Stimulated activated CD8-positive, alpha-beta memory T cell treated with anti-CD3 and anti-CD28 coated beads, Interleukin-7, amount 100 ng/mL, for 4 hours (primary cell): ENCODE measurements at regions not wholly inside any gene's neighbourhood (a gene's known extent, or its start where the extent isn't known, plus 50 kb on each side); places are given as distances from the start of the nearest gene placed in this dataset.
"Not testable (repeated sequence)": the region's sequence is repeated elsewhere in the genome, so short reads cannot be mapped to it uniquely, and the experiment has no call there.

Source experiments
- DNase-seq, 2 donors: peaks; one replicate each; pipeline ENCODE4 v3.0.0-alpha.2; 2020; ENCODE audit warnings: low read depth in 2 of 2

- DNase-seq: no peak
These were observed 66.1 kb downstream of the GADD45G start for GRCh38 chr9:89670801-89671434.

GRCh38 chr9:89674667-89675057, 69.8 kb downstream of the GADD45G start:
- DNase-seq: no peak

- DNase-seq: no peak
These were observed 70.4 kb downstream of the GADD45G start for GRCh38 chr9:89675058-89675742.

GRCh38 chr9:89676281-89676680, 71.5 kb downstream of the GADD45G start:
- DNase-seq: no peak

- no peak for DNase-seq
These were observed 73.0 kb downstream of the GADD45G start for GRCh38 chr9:89677702-89678395.

- no peak for DNase-seq
These were observed 73.7 kb downstream of the GADD45G start for GRCh38 chr9:89678396-89679015.

- DNase-seq: no peak
These were observed 74.2 kb downstream of the GADD45G start for GRCh38 chr9:89679016-89679415.

- no peak for DNase-seq
These were observed 74.8 kb downstream of the GADD45G start for GRCh38 chr9:89679581-89679980.

GRCh38 chr9:89680547-89681467, 76.0 kb downstream of the GADD45G start:
- DNase-seq: no peak

GRCh38 chr9:89681468-89681859, 76.7 kb downstream of the GADD45G start:
- not testable (repeated sequence) for DNase-seq

- DNase-seq: no peak
These were observed 78.8 kb downstream of the GADD45G start for GRCh38 chr9:89683626-89684025.

- DNase-seq: no peak
These were observed 79.4 kb downstream of the GADD45G start for GRCh38 chr9:89684218-89684617.

- no peak for DNase-seq
These were observed 80.3 kb downstream of the GADD45G start for GRCh38 chr9:89684912-89685636.

- DNase-seq: no peak
These were observed 80.9 kb downstream of the GADD45G start for GRCh38 chr9:89685698-89686097.

- DNase-seq: no peak
These were observed 81.3 kb downstream of the GADD45G start for GRCh38 chr9:89686126-89686525.

- no peak for DNase-seq
These were observed 81.8 kb downstream of the GADD45G start for GRCh38 chr9:89686621-89687020.

- no peak for DNase-seq
These were observed 82.4 kb downstream of the GADD45G start for GRCh38 chr9:89687188-89687587.

GRCh38 chr9:89687848-89688247, 83.0 kb downstream of the GADD45G start:
- DNase-seq: no peak

GRCh38 chr9:89689321-89689720, 84.5 kb downstream of the GADD45G start:
- not testable (repeated sequence) for DNase-seq

GRCh38 chr9:89690334-89690912, 85.6 kb downstream of the GADD45G start:
- DNase-seq: no peak
